HL-60 (cell line): ENCODE measurements at regions not wholly inside any gene's neighbourhood (a gene's known extent, or its start where the extent isn't known, plus 50 kb on each side); places are given as distances from the start of the nearest gene placed in this dataset.

Experiments
- CTCF ChIP-seq: IDR thresholded peaks from one replicate; pipeline ENCODE4 v1.5.1; 2011; ENCODE audit warnings: low read length, control low read depth, inconsistent platforms; ENCODE audit not compliant: insufficient read depth
- GABPA ChIP-seq: IDR thresholded peaks from 2 replicates; pipeline ENCODE4 v1.6.1; 2012; ENCODE audit warnings: low read depth
- POLR2AphosphoS5 ChIP-seq: IDR thresholded peaks from 2 replicates; pipeline ENCODE4 v1.6.1; 2012; ENCODE audit warnings: low read depth
- REST ChIP-seq: IDR thresholded peaks from 2 replicates; pipeline ENCODE4 v1.6.1; 2012; ENCODE audit warnings: low read depth; ENCODE audit not compliant: insufficient replicate concordance

- TF ChIP-seq CTCF (no peak), POLR2AphosphoS5 (no peak), REST (no peak), GABPA (no peak)
These were observed 66.0 kb upstream of the ASAP2 start for GRCh38 chr2:9140645-9141044.
